ENCODE measurements at regions not wholly inside any gene's neighbourhood (a gene's known extent, or its start where the extent isn't known, plus 50 kb on each side); places are given as distances from the start of the nearest gene placed in this dataset.

DNA sequence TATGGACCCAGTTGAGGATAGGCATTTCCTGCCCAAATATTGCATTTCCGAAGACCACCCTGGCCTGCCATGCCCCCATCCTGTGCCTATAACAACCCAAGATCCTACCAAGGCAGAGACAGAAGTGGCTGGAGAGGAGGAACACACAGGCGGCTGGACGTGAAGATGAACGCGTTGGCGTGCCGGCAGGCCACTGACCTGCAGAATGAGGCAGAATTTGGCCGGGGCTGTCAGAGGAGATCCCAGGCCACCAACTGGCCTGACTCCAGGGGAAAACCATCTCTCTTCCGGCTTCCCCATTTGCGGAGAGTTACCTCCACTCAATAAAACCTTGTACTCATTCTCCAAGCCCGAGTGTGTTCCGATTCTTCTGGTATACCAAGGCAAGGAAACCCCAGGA, 1507.5 kb downstream of the EFNA5 start:
- TF ChIP-seq, protein P1, sequence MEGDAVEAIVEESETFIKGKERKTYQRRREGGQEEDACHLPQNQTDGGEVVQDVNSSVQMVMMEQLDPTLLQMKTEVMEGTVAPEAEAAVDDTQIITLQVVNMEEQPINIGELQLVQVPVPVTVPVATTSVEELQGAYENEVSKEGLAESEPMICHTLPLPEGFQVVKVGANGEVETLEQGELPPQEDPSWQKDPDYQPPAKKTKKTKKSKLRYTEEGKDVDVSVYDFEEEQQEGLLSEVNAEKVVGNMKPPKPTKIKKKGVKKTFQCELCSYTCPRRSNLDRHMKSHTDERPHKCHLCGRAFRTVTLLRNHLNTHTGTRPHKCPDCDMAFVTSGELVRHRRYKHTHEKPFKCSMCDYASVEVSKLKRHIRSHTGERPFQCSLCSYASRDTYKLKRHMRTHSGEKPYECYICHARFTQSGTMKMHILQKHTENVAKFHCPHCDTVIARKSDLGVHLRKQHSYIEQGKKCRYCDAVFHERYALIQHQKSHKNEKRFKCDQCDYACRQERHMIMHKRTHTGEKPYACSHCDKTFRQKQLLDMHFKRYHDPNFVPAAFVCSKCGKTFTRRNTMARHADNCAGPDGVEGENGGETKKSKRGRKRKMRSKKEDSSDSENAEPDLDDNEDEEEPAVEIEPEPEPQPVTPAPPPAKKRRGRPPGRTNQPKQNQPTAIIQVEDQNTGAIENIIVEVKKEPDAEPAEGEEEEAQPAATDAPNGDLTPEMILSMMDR (IDR thresholded peaks at IDR 0.05; ENCODE audit: low read depth, low read length, missing control alignments) = no peak
- no peak for DNase-seq (ENCODE audit: low read depth)
- in situ Hi-C loops (cut with HindIII; ENCODE audit: low sequenced_read_pairs) = no loop called here
- no peak overlapping the region for H3K4me3 ChIP-seq (ENCODE audit: low read depth, low read length)

DNA sequence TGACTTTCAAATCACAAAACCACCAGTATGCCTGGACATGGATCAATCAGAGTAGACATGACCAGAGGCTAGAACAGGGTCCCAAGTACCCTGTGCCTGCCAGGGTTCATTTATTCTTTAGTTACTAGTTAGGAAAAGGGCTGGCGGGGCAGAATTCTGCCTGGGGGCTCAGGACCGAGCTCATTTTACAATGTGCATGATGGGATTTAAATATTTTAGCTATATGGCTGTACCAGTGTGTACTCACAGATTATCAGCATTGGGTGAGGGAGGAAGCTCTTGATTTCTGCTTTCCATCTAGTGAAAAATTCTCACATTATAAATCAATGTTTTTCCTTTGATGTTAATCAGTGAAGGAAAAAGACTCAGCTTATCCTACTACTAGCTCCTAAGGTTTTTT, 1511.1 kb downstream of the EFNA5 start:
- DNase-seq (ENCODE audit: low read depth) = no peak
- in situ Hi-C loops (cut with HindIII; ENCODE audit: low sequenced_read_pairs) = no loop called here
- TF ChIP-seq, protein P1 (IDR thresholded peaks at IDR 0.05; ENCODE audit: low read depth, low read length, missing control alignments) = no peak
- H3K4me3 ChIP-seq (ENCODE audit: low read depth, low read length) = no peak overlapping the region

DNA sequence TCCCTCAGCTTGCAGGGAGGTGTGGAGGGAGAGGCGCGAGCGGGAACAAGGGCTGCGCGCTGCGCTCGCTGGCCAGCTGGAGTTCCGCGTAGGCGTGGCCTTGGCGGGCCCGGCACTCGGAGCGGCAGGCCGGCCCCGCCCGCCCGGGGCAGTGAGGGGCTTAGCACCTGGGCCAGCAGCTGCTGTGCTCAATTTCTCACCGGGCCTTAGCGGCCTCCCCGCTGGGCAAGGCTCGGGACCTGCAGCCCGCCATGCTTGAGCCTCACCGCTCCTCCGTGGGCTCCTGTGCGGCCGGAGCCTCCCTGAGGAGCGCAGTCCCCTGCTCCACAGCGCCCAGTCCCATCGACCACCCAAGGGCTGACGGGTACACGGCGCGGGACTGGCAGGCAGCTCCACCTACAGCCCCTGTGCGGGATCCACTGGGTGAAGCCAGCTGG, 1516.4 kb downstream of the EFNA5 start:
- TF ChIP-seq, protein P1 (IDR thresholded peaks at IDR 0.05; ENCODE audit: low read depth, low read length, missing control alignments) = no peak
- no peak for DNase-seq (ENCODE audit: low read depth)
- in situ Hi-C loops (cut with HindIII; ENCODE audit: low sequenced_read_pairs) = no loop called here
- H3K4me3 ChIP-seq (ENCODE audit: low read depth, low read length) = no peak overlapping the region

DNA sequence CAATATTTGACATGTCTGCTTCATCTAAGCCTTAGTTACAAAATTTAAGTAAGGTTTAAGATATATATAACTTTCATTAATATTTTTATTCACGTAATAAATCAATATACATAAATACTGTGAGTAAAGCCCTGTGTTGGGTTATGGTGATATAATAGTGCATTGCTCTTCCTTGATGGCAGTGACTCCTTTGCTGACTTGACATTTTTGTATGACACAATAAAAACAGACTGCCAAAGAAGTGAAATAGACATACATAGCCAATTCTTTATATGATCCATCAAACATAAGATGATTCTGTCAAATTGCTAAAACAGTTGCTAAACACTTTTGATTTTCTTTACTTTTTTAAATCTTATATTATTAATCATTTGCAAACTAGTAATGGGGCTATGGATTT, 1518.2 kb downstream of the EFNA5 start:
- TF ChIP-seq, protein P1 (IDR thresholded peaks at IDR 0.05; ENCODE audit: low read depth, low read length, missing control alignments) = no peak
- no peak for DNase-seq (ENCODE audit: low read depth)
- no peak overlapping the region for H3K4me3 ChIP-seq (ENCODE audit: low read depth, low read length)
- in situ Hi-C loops (cut with HindIII; ENCODE audit: low sequenced_read_pairs) = no loop called here

DNA sequence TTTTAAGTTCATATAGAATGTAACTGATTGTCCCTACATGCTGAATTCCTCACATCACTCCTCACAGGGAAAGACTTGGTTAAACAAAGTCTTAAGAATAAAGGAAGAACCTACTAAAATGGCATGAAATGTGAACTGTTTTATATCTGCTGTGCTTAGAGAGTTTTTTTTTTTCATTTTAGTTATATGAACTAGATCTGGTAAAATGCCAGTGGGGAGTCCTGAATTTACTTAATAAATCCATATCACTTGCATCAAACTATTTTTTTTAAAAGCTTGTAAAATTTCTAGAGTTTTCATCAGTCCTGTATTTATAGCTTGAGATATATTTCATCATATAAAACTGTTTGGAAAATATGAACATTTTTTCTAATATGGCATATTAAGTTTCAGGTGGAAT, 1528.6 kb downstream of the EFNA5 start:
- TF ChIP-seq, protein P1 (IDR thresholded peaks at IDR 0.05; ENCODE audit: low read depth, low read length, missing control alignments) = no peak
- in situ Hi-C loops (cut with HindIII; ENCODE audit: low sequenced_read_pairs) = no loop called here
- no peak overlapping the region for H3K4me3 ChIP-seq (ENCODE audit: low read depth, low read length)
- no peak for DNase-seq (ENCODE audit: low read depth)

DNA sequence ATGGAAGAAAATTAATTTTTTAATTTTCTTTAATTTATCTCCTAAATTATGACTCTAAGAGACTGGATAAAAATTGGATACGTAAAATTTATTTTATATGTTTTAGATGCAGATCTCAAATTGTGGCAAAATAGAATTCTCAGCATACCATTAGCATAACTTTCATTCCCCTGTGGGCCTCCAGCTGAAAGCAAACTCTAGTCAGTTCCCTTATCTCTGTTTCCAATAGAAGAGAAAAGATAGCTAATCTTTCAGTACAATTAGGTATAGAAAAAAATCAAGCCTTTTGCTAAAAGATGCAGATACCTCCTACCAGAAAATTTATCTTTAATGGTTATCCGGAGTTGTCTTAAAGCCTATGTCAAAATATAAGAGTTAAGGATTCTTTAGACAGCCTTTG, 1530.6 kb downstream of the EFNA5 start:
- in situ Hi-C loops (cut with HindIII; ENCODE audit: low sequenced_read_pairs) = no loop called here
- no peak overlapping the region for H3K4me3 ChIP-seq (ENCODE audit: low read depth, low read length)
- TF ChIP-seq, protein P1 (IDR thresholded peaks at IDR 0.05; ENCODE audit: low read depth, low read length, missing control alignments) = no peak
- DNase-seq (ENCODE audit: low read depth) = no peak

DNA sequence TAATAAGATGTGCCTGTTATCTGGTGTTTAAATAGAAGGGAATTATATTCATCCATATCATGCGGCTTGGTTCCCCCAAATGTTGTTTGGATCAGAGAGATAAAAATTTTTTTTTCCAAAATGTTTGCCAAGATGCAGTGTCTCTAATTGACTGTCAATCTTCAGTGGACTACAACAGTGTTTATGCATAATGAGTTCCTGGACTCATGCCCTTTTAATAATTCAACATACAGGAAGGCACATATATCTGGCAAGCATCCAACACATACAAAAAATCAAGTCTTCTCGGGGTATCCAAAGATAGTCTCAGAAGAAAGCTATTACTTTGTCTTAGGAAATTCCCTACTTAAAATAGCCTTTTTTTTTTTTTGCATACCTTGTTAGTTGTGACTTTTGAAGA, 1534.7 kb downstream of the EFNA5 start:
- in situ Hi-C loops (cut with HindIII; ENCODE audit: low sequenced_read_pairs) = no loop called here
- TF ChIP-seq, protein P1 (IDR thresholded peaks at IDR 0.05; ENCODE audit: low read depth, low read length, missing control alignments) = no peak
- DNase-seq (ENCODE audit: low read depth) = no peak
- no peak overlapping the region for H3K4me3 ChIP-seq (ENCODE audit: low read depth, low read length)
